GM18517 (cell line): ENCODE measurements at regions not wholly inside any gene's neighbourhood (a gene's known extent, or its start where the extent isn't known, plus 50 kb on each side); places are given as distances from the start of the nearest gene placed in this dataset.

Source experiments
- ATAC-seq: cut with Tn5 transposase; IDR thresholded peaks from one replicate; pipeline ENCODE4 v1.9.1; 2021; ENCODE audit warnings: mild to moderate bottlenecking, moderate library complexity; ENCODE audit not compliant: unreplicated experiment

GRCh38 chr5:141778683-141779082 is 96.7 kb upstream of the ARAP3 start:
- ATAC-seq, result no peak

GRCh38 chr5:141778206-141778605 is 96.2 kb upstream of the ARAP3 start:
- no peak for ATAC-seq

- ATAC-seq, result no peak
Measured at GRCh38 chr5:141777711-141778110, 95.7 kb upstream of the ARAP3 start.

- ATAC-seq, result no peak
Measured at GRCh38 chr5:141777130-141777529, 95.1 kb upstream of the ARAP3 start.

- no peak for ATAC-seq
Measured at GRCh38 chr5:141773779-141774562, 91.9 kb upstream of the ARAP3 start.

- ATAC-seq, result no peak
Measured at GRCh38 chr5:141772281-141772680, 90.3 kb upstream of the ARAP3 start.

GRCh38 chr5:141771562-141771961 is 89.5 kb upstream of the ARAP3 start:
- no peak for ATAC-seq

- no peak for ATAC-seq
Measured at GRCh38 chr5:141771031-141771430, 89.0 kb upstream of the ARAP3 start.

GRCh38 chr5:141769671-141770070 is 87.6 kb upstream of the ARAP3 start:
- ATAC-seq, result no peak

GRCh38 chr5:141767671-141768070 is 85.6 kb upstream of the ARAP3 start:
- no peak for ATAC-seq

GRCh38 chr5:141765896-141766551 is 84.0 kb upstream of the ARAP3 start:
- no peak for ATAC-seq

- no peak for ATAC-seq
Measured at GRCh38 chr5:141763541-141763940, 81.5 kb upstream of the ARAP3 start.

GRCh38 chr5:141762790-141763368 is 80.8 kb upstream of the ARAP3 start:
- no peak for ATAC-seq

GRCh38 chr5:141762316-141762715 is 80.3 kb upstream of the ARAP3 start:
- ATAC-seq, result no peak

GRCh38 chr5:141760753-141761152 is 78.7 kb upstream of the ARAP3 start:
- ATAC-seq, result no peak

GRCh38 chr5:141760193-141760592 is 78.2 kb upstream of the ARAP3 start:
- ATAC-seq, result no peak

- no peak for ATAC-seq
Measured at GRCh38 chr5:141758310-141758998, 76.4 kb upstream of the ARAP3 start.

- no peak for ATAC-seq
Measured at GRCh38 chr5:141757402-141757801, 75.4 kb upstream of the ARAP3 start.

GRCh38 chr5:141756196-141756595 is 74.2 kb upstream of the ARAP3 start:
- ATAC-seq, result no peak

- ATAC-seq, result no peak
Measured at GRCh38 chr5:141753971-141754713, 72.1 kb upstream of the ARAP3 start.
